ENCODE measurements at regions not wholly inside any gene's neighbourhood (a gene's known extent, or its start where the extent isn't known, plus 50 kb on each side); places are given as distances from the start of the nearest gene placed in this dataset.
"Not testable (repeated sequence)": the region's sequence is repeated elsewhere in the genome, so short reads cannot be mapped to it uniquely, and the experiment has no call there.

DNA sequence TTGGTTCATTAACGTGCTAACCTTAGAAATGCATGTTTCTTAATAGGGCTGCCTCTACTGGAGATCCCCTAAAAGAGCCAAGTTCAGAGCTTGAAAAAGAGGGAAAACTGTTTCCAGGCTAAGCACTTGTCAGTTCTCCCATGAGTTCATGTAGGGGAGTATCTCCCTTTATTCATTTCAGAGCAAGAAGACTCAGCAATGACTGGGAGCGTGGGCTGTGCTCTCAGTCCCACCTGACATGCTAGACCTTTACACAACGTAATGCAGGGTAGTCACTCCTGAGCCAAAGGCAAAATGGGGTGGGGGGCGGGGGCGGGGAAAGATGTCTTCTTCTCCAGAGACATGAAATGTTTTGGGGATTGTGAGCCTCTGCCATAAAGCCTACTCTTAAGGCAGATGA is 420.1 kb upstream of the MCTP2 start:
- no peak for DNase-seq

DNA sequence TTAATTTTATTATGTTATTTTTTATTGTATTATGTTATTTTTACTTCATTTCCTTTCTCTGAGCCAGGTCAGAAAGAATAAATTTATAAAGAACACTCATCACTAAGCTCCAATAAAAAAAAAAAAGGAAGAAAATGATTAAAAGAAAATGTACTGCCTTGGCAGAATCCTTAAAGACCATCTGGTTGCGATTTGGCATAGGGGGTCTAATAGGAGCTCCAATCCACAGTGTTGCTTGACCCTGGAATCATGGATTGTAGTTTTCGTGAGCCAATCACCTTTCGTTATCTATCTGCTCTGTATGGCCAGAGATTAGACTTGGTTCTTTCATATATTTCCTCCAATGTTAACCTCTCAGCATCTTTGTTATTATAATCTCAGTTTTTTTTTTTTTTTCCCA is 421.8 kb upstream of the MCTP2 start:
- DNase-seq = no peak

- no peak for DNase-seq
Measured at GRCh38 chr15:93803421-93804152, 427.8 kb upstream of the MCTP2 start.

DNA sequence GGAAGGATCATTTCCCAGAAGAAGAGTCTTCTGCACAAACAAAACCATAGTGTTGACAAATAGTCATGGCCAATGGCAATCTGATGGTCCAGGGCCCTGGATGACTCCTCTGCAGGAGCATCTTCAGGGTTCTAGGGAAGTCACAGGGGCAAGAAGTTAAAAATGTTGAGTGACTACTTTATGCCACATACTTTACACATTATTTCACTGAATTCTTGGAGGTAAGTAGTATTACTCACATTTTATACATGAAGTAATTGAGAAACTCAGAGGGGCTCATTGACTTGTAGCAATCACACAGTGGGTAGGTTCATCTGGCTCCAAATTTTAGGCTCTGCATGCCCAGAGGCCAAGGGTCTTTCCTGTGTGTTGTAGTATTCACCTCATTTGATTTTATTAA is 430.2 kb upstream of the MCTP2 start:
- no peak for DNase-seq

- no peak for DNase-seq
Measured at GRCh38 chr15:93800805-93801204, 430.6 kb upstream of the MCTP2 start.

- DNase-seq = no peak
Measured at GRCh38 chr15:93789441-93789840, 441.9 kb upstream of the MCTP2 start.

DNA sequence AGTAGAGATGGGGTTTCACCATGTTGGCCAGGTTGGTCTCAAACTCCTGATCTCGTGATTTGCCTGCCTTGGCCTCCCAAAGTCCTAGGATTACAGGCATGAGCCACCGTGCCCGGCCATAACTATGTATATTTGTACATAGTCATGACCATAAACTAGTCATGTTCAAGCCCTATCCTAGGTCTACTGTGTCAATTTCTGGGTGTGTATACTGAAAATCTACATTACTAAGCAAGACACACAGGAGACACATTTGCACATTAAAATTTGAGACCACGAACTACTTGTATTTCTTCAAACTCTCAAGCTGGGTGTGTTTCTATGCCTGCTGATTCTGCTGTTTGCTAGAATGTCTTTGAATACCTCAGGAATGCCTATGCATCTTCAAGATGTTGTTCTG is 451.3 kb upstream of the MCTP2 start:
- no peak for DNase-seq

DNA sequence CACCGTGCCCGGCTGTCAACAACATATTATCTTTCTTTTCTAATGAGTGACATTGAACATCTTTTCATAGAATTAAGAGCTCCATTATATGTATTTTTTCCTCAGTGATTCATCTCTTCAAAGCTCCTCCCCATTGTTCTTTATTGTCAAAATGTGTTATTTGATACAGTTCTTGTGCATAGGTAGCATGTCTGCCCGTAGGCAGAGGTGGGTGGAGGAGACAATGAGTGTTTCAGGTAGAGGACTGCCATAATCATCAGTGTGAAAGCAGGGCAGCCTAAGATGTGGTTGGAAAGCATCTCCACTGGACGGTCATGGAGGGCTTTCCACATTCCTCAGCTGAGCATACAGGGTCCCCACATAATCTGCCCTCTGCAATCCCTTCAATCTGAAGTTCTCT is 452.0 kb upstream of the MCTP2 start:
- no peak for DNase-seq

DNA sequence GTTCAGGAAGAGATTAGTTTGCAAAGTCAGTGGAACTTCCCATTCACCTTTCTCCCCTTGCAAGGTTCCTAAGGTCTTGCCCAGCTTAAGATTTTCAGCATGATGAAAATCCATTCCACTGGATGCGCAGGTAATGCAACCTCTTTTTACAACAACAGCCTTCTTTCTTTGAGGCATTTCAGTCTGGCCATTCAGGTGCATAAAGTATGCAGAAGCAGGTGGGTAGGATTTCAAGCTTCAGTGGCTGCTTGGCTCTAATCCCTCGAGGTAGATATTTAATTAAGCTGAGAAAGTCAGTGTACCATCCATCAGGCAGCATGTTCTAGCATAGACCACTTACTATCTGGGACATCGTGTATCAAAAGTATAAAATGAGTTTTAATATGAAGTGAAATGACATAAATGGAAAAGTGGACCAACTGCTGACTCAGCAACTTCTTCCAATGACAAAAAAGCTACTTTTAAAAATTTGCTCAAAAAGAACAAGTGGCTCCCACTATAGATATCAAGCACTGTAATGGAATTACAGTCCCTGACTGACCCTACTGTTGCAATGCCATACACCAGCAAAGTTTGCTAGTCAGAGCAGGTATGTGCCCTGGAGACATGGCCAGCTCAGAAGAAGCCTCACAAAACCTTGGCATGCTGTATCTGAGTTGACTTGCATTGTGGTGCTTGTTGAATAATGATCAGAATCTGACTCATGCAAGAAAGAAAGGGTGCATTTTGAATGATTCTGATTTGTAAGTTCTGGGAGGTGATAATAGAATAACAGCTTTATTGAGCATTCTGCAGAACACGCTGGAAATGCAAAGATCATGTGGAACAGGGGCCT is 459.9 kb upstream of the MCTP2 start:
- no peak for DNase-seq

DNA sequence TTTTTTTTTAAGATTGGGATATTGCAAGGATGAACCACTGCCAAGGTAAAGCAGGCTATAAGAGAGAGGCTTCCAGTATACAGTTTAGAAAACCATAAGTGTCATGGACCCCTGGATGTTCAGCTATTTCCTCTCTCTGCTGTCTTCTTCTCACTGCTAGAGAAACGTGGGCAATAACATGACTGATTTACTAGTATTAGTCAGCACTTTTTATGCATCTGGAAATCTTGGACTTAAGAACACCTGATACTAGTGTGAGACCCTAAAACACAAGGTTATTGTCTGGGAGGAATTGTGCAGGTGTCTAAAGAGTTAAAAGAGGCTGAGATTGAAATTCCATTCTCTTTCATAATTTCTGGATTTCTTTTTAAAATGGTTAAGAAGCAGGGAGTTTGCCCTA is 460.6 kb upstream of the MCTP2 start:
- DNase-seq = no peak

DNA sequence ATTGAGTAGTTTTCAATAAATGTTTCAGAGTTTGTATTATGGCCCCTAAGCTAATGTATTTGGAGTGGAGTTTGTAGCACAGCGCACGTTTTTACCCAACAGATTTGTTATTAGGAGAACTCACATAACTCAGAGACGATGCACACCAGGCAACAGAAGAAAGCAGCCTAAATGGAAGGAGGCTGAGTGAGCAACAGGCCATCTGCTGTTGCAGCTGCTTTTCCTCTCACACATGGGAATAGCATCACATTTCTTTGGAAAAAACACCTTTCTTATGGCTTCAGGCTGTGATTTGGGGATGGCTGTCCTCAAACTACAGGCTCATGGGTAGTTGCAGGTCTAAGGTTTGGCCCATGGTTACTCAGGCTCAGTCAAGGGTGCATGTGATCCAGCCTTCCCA is 469.3 kb upstream of the MCTP2 start:
- no peak for DNase-seq

DNA sequence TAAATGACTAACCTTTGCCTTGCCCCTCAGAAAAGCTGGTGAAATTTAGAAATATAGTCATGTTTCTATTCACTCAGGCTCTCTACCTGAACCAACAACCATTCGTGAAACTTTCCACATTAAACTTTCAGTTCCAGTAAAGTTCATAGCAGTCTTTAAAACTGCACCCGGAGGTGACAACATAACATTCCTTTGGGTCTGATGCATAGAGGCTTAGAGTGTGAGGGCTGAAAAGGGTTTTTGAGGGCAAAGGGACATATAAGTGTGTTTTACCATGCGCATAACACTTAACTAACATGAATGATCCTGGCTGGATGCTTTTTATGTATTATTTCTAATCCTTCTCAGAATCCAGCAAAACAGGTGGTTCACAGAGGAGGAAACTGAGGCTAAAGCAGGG is 471.7 kb upstream of the MCTP2 start:
- DNase-seq = no peak

DNA sequence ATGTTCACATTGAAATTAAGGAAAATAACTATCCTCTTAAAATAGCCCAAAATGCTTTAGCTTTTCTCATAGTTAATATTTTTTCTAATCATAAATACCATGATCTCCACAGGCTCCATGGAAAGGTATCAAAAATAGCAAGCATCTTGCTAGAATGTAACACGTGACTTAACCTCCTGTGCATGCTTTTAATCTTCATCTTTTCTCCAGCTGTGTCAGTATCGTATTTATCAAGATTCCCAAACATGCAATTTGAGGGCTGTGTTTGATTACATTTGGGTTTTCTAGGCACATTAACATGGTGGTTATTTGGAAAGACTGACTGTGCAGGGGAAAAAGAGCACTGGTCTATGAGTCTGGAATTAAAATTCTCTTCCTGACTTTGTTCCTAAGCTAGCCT is 472.5 kb upstream of the MCTP2 start:
- DNase-seq = no peak

- no peak for DNase-seq
Measured at GRCh38 chr15:93748710-93749109, 482.7 kb upstream of the MCTP2 start.

DNA sequence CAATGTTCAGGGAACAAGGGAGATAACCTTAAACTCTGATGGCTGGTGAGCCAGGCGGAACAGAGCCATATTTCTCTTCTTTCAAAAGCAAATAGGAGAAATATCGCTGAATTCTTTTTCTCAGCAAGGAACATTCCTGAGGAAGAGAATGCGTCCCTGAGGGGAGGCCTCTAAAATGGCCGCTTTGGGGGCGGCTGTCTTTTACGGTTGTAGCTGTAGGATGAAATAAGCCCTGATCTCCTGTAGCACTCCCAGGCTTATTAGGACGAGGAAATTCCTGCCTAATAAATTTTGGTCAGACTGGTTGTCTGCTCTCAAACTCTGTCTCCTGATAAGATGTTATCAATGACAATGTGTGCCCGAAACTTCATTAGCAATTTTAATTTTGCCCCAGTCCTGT is 496.4 kb upstream of the MCTP2 start:
- DNase-seq = not testable (repeated sequence)

DNA sequence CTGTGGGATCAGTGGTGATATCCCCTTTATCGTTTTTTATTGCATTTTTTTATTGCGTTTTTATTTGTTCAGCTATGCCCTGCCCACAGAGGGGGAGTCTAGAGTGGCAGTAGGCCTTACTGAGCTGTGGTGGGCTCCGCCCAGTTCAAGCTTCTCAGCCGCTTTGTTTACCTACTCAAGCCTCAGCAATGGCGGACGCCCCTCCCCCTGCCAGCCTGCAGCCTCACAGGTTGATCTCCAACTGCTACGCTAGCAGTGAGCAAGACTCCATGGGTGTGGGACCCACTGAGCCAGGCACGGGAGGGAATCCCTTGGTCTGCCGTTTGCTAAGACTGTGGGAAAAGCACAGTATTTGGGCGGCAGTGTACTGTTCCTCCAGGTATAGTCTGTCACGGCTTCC is 500.6 kb upstream of the MCTP2 start:
- no peak for DNase-seq

- no peak for DNase-seq
Measured at GRCh38 chr15:93722165-93722564, 509.2 kb upstream of the MCTP2 start.

DNA sequence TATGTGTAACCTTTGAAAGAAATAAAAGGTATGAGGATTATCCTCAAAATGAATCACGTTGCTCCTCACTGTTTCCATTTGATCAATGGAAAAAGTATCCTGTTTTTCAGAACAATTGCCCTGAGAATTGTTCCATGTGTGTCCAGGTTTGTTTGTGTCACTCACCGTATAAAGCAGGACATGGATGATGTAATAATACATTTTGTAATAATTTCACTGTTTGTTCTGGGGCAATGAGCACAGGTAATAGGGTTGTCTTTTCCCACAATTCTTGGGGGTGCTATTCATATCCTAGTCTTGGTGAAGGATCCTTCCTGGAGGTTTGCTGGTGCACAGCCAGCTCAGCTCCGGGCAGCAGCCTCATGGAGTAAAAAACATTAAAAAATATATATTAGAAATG is 510.8 kb upstream of the MCTP2 start:
- DNase-seq = no peak

GRCh38 chr15:93719921-93720351 is 511.4 kb upstream of the MCTP2 start:
- no peak for DNase-seq

- DNase-seq = no peak
Measured at GRCh38 chr15:93716615-93717231, 514.6 kb upstream of the MCTP2 start.

GRCh38 chr15:93709708-93710107 is 521.7 kb upstream of the MCTP2 start:
- DNase-seq = no peak

GRCh38 chr15:93708724-93709445 is 522.5 kb upstream of the MCTP2 start:
- no peak for DNase-seq

GRCh38 chr15:93707751-93708150 is 523.6 kb upstream of the MCTP2 start:
- DNase-seq = no peak
